ENCODE measurements at regions not wholly inside any gene's neighbourhood (a gene's known extent, or its start where the extent isn't known, plus 50 kb on each side); places are given as distances from the start of the nearest gene placed in this dataset.

GRCh38 chr4:127239902-127240763 lies 392.6 kb upstream of the INTU start:
- TF ChIP-seq E2F4 (IDR thresholded peaks at IDR 0.05; ENCODE audit: low read depth, low read length) (no peak), RFX5 (IDR thresholded peaks at IDR 0.05; ENCODE audit: low read depth, low read length) (no peak), GABPA (IDR thresholded peaks at IDR 0.05; ENCODE audit: low read depth) (no peak), RELA (IDR thresholded peaks at IDR 0.05; ENCODE audit: borderline replicate concordance, partially characterized antibody) (no peak), STAT3 (IDR thresholded peaks at IDR 0.05; ENCODE audit: low read depth, low read length) (no peak), ESRRA (IDR thresholded peaks at IDR 0.05; ENCODE audit: low read length) (no peak), SRF (IDR thresholded peaks at IDR 0.05; ENCODE audit: low read depth in 2 of 2, low read length in 2 of 2) (no peak)
